ENCODE measurements at regions not wholly inside any gene's neighbourhood (a gene's known extent, or its start where the extent isn't known, plus 50 kb on each side); places are given as distances from the start of the nearest gene placed in this dataset.

DNA sequence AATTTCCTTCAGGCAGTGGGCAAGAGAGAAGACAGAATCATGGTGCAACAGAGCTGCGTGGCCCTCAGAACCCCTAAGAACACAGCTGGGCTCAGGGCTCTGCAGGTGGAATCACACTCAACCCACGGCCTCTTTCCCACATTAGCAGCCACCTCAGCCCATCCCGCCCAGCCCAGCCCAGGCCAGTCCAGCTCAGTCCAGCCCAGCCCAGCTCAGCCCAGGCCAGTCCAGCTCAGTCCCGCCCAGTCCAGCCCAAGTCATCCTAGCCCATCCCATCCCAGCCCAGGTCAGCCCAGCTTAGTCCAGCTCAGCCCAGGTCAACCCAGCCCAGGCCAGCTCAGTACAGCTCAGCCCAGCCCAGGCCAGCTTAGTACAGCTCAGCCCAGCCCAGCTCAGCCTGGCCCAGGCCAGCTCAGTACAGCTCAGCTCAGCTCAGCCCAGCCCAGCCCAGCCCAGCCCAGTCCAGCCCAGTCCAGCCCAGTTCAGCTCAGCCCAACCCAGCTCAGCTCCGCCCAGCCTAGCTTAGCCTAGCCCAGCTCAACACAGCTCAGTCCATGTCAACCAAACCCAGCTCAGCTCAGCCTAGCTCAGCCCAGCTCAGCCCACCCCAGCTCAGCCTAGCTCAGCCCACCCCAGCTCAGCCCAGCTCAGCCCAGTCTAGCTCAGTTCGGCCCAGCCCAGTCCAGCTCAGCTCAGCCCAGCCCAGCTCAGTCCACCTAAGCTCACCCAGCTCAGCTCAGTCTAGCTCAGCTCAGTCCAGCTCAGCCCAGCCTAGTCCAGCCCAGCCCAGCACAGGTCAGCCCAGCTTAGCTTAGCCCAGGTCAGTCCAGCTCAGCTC lies 183.1 kb downstream of the TMEM121 start:
- TF ChIP-seq CCAR2 (optimal IDR thresholded peaks at IDR 0.05; ENCODE audit: low read depth, low read length) (no peak), POLR2A (IDR thresholded peaks at IDR 0.05; ENCODE audit: insufficient read depth in 1 of 2, low read depth in 2 of 2, low read length in 2 of 2) (no peak), ZNF274 (CRISPR knock-in tag; IDR thresholded peaks at IDR 0.05) (no peak), ZNF12 (CRISPR knock-in tag; IDR thresholded peaks at IDR 0.05) (no peak), POLR2G (IDR thresholded peaks at IDR 0.05; ENCODE audit: low read depth, low read length) (no peak), ZNF263 (CRISPR knock-in tag; IDR thresholded peaks at IDR 0.05) (no peak), NR2F1 (CRISPR knock-in tag; IDR thresholded peaks at IDR 0.05) (no peak), ZBTB1 (CRISPR knock-in tag; IDR thresholded peaks at IDR 0.05; ENCODE audit: borderline replicate concordance) (no peak), RAD21 (CRISPR knock-in tag; IDR thresholded peaks at IDR 0.05) (no peak), HDAC2 (CRISPR knock-in tag; IDR thresholded peaks at IDR 0.05) (no peak)
- TF ChIP-seq, protein P1, sequence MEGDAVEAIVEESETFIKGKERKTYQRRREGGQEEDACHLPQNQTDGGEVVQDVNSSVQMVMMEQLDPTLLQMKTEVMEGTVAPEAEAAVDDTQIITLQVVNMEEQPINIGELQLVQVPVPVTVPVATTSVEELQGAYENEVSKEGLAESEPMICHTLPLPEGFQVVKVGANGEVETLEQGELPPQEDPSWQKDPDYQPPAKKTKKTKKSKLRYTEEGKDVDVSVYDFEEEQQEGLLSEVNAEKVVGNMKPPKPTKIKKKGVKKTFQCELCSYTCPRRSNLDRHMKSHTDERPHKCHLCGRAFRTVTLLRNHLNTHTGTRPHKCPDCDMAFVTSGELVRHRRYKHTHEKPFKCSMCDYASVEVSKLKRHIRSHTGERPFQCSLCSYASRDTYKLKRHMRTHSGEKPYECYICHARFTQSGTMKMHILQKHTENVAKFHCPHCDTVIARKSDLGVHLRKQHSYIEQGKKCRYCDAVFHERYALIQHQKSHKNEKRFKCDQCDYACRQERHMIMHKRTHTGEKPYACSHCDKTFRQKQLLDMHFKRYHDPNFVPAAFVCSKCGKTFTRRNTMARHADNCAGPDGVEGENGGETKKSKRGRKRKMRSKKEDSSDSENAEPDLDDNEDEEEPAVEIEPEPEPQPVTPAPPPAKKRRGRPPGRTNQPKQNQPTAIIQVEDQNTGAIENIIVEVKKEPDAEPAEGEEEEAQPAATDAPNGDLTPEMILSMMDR (CRISPR knock-in tag; IDR thresholded peaks at IDR 0.05), result no peak
- TF ChIP-seq, protein P2, sequence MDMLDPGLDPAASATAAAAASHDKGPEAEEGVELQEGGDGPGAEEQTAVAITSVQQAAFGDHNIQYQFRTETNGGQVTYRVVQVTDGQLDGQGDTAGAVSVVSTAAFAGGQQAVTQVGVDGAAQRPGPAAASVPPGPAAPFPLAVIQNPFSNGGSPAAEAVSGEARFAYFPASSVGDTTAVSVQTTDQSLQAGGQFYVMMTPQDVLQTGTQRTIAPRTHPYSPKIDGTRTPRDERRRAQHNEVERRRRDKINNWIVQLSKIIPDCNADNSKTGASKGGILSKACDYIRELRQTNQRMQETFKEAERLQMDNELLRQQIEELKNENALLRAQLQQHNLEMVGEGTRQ (IDR thresholded peaks at IDR 0.05; ENCODE audit: low read depth, low read length), result no peak
- TF ChIP-seq, protein P2 (CRISPR knock-in tag; IDR thresholded peaks at IDR 0.05; ENCODE audit: borderline replicate concordance), result no peak

Data from HepG2 (cell line).